Epidermal melanocyte (primary cell): ENCODE measurements at regions not wholly inside any gene's neighbourhood (a gene's known extent, or its start where the extent isn't known, plus 50 kb on each side); places are given as distances from the start of the nearest gene placed in this dataset.

Experiments used
- DNase-seq: peaks from one replicate; pipeline ENCODE4 v3.0.0; 2011; ENCODE audit warnings: low spot score; ENCODE audit not compliant: insufficient read length

DNA sequence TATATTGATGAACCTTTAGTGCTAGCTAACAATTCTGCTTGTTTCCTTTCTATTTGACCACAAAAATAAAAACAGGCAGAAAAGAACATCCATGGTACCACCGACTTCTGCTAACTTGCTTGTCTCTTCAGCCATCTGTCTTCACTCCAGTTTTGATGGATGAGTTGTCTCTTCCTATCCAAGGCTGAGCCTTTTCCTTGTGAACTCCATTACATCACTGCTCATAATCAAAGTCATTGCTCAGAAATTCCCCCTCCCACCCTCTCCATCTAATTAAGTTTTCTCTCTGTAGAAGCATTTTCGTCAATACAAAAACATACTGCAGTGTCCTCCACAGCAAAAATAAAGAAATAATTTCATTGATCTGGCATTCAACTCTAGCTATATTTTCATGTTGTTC lies 184.4 kb downstream of the SPCS3 start:
- DNase-seq, result no peak

DNA sequence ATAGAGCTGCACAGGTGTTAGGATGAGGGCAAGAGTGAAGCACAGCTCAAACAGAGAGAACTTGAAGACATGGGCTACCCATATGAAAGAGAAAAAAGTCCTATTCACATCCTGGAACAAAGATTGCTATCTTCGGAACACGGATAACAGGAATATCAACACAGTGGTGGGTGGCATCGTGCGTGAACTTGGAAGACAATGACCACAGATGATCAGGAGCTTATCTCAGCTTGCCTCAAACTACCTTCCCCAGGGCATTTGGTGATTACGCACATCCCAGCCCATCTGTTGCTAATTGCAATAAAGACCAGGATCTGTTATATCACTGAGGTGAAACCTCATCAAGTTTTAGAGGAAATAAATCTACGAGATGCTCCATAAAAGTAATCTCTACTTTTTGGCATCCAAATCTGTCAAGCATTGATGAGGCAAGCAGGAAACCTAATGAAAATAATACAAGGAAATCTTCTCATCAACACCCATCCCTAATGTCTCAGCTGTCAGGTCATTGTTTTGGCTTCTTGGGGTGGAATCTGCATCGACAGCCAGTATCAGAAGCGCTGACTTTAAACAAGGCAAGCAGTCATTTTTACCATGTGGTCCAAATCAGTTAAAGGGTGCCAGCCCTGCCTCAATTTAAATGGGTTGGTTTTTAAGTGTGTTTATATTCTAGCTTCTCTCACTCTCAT lies 188.2 kb downstream of the SPCS3 start:
- DNase-seq, result no peak

GRCh38 chr4:176508780-176509331 lies 189.1 kb downstream of the SPCS3 start:
- no peak for DNase-seq

- no peak for DNase-seq
Observed at GRCh38 chr4:176525576-176525975, 205.8 kb downstream of the SPCS3 start.

- no peak for DNase-seq
Observed at GRCh38 chr4:176526704-176527103, 206.9 kb downstream of the SPCS3 start.

DNA sequence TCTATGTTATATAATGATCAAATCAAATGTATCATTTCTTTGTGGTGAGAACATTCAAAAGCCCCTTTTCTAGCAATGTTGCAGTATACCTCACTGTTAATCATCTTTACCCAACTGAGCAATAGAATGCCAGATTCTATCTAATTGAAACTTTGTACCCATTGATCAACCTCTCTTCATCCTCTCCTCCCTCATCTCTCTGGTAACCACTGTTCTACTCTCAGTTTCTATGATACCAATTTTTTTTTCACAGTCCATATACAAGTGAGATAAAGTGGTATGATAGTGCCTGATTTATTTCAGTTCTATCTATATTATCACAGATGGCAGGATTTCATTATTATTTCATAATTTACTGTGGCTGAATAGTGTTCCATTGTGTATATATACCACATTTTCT lies 209.8 kb downstream of the SPCS3 start:
- no peak for DNase-seq

DNA sequence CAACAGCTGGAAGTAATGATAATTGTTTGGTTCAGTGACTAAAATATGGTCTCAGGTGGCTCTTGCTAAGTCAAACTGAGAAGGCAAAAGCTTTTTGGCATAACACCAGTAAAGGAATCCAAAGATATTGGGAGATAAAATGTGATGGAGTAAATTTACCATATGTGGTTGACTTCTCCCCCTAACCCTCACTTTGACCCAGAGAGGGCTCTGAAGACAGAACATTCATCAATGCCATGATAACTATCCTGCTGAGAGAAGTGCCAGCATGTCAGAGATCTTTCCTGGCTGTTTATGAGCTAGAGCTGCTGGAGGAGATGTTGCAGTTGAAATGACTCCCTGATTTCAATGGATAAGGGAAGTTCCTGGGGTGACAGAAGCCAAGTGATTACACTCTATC lies 213.4 kb downstream of the SPCS3 start:
- no peak for DNase-seq

DNA sequence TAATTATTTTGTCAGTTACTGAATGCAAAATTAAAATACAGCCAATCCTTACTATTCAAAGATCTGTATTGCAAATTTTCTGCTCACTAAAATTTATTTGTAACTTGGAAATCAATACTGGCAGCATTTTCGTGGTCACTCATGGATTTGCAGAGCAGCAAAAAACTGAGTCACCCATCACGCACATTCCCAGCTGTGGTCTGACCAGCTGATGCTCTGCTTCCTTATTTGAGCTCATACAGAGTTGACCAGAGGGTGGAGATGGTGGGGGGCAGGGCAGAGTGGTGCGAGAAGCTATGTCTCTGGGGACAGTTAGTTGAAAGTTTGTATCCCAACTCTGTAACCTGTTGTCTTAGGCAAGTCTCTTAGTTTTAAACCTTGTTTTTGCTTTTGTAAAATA lies 214.8 kb downstream of the SPCS3 start:
- DNase-seq, result no peak

DNA sequence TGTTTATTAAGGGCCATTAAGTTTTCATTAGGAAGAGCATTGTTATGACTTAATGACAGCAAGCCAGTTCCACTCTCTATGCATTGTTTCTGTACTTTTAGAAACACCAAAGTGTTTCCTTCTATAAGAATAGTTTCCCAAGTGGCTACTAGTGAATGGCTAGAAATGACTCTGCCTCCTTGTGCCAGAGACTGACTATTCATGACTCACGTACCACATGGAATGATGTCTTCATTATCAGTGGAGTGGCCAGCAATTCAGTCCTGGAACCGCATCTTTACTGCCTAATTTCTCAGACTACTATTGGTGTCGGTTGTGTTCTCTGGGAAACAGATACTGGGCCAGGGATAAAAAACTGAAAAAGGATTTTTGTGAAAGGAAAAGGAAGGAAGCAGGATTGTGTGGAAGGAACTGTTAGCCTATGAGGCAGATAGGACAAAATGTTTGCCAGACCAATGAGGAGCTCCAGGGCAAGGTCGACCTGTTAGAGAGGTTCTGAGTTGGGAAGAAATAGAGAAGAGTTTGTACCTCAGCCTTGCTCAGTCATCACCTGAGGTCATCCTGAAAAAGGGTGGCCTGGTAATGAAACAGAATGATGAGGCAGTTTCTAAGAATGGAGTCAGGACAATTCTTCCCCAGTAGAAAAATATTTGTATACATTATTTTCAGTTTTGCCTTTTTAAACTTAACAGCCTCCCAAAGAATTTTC lies 218.6 kb downstream of the SPCS3 start:
- DNase-seq, result no peak

- DNase-seq, result no peak
Observed at GRCh38 chr4:176539091-176539784, 219.5 kb downstream of the SPCS3 start.

GRCh38 chr4:176539785-176540175 lies 220.0 kb downstream of the SPCS3 start:
- no peak for DNase-seq

DNA sequence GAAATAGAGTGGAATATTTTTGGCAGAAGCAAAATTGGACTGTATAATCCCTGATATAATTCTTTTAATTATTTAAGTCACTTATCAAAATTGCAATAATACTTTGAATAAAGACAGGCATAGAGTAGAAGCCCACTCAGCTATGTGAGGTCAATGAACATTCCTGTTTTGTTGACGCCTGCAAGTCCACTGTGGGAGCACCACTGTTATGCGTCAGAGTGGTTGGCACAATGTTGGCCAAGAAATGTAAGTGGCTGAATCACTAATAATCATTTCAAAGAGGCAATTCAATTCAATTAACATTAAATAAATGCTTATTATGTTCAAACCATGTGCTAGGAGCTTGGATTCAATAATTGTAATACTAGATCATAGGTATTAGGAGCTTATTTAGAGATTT lies 221.0 kb downstream of the SPCS3 start:
- no peak for DNase-seq

GRCh38 chr4:176545872-176546271 lies 226.1 kb downstream of the SPCS3 start:
- DNase-seq, result no peak

- no peak for DNase-seq
Observed at GRCh38 chr4:176546975-176547374, 227.2 kb downstream of the SPCS3 start.

- no peak for DNase-seq
Observed at GRCh38 chr4:176548571-176548970, 228.8 kb downstream of the SPCS3 start.

DNA sequence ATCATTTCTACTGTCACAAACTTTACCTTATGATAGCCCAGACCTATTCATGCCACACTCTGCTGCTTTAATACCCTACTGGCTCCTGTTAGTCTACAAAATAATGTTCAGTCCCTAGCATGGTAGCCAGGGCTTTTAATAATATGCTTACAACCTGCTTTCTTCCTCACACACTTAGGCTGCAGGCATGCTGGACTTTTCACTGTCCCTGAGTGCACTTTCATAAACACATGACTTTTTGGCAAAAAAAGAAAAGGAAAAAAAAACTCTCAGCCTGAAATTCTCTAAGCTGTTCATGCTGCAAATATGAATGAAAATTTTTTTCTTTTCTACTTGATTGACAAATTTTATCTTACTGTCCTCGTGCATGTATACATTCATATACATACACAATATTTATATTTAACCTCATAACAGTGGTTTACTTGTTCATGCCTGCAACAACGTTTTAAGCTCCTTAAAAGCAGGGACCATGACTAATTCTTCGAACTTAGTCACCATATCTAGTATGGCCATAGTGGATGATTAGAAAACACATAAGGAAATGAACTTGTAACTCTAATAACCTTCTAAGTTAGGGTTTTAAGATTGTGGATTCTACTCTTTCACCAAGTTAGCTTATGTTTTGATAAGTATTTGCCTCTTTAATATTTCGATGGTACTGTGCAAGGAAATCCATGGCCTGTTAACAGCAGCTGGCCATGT lies 229.5 kb downstream of the SPCS3 start:
- no peak for DNase-seq

DNA sequence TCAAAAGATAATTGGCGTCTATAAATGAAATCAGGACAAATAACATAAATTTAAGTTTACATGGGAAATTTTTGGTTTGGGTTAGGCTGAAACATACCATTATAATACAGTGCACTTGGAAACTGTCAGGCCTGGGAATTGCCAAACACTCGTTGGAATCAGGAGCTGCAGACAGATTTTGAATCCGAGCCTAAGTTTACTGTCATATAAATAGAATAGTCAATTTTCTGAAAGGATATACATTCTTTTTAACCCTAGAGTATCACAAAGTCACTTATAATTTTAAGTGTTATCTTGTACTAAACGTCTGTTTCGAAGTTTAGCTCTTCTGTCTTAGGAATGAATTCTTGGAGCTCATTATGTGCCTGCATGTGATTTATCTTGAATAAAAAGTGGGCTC lies 234.1 kb downstream of the VEGFC start:
- no peak for DNase-seq

DNA sequence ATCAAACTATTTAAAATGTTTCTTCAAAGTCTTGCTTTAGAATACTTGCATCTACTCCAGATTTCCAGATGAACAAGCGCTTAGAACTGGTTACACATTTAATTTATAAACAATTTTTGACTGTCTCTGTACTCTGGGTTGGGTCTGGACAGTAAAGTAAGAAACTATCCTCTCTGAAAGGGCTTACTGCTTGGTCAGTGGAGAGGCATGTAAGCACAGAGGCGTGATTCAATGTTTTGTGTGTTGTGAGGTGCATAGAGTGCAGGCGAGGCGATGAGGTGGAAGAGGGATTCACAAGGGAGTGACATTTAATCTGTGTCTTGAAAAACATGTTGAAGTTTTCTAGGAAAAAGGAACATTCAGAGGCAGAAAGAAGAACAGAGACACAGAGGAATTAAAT lies 231.4 kb downstream of the VEGFC start:
- DNase-seq, result no peak

DNA sequence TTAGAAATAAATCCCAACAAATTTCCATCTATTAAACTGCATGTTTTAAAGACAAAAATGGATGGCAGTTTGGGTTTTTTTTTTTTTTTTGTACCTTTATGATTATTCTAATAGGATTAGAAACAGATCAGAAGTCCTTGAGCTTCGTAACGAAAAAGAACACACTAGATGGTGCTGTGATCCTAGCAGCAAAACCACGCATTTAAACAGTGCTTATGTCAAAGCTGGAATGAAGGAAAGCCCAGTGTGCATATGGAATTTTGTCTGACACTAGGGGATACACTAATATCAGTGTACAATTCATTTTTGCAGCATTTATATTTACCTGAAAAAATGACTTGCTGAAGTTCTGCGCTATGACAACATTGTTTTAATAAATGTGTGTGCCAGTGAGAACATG lies 229.1 kb downstream of the VEGFC start:
- DNase-seq, result no peak

DNA sequence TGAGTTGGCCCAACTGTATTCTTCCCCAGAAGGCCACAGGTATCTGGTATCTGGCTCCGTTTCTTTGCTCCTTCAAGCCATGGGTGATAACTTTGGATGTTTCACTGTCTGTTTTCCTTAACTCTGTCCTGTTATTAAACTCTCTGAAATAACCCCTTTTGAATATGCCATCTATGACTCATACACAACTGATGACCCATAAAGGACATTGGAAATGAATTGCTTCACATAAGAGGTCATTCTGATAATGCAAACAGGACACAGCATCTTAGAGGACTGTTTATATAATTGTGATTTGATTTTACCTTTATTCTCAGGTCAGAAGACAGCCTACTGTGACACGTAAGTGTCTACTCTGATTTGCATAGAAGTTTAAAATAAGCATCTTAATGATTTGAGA lies 227.7 kb downstream of the VEGFC start:
- DNase-seq, result no peak

GRCh38 chr4:176566769-176567168 lies 226.0 kb downstream of the VEGFC start:
- no peak for DNase-seq

DNA sequence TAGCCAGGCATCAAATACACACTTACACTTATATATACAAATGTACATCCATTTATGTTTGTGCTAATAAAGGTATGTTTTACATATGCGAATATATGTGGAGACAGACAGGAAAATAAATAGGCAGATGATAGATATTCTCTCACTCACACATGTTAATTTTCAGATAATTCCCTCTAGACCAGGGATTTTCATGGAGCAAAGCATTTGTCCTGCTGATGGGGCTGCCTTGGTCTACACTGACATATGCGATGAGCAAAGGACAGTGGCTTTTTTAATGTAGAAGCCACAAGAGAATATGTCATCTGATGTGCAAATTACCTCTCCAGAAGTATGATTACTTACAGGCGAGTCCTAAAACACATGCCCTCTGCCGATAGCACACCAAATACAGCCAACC lies 224.5 kb downstream of the VEGFC start:
- DNase-seq, result no peak
